Keratinocyte (primary cell): ENCODE measurements at regions not wholly inside any gene's neighbourhood (a gene's known extent, or its start where the extent isn't known, plus 50 kb on each side); places are given as distances from the start of the nearest gene placed in this dataset.

ENCODE experiments used
- DNase-seq: peaks from one replicate; pipeline ENCODE4 v3.0.0-alpha.2; 2011; ENCODE audit warnings: low read depth, missing footprints, low spot score
- FAIRE-seq: peaks from 2 replicates; lab custom pipeline; 2011; peaks lifted over from hg19 to GRCh38; lab: Jason Lieb, UNC
- H2AFZ ChIP-seq: 2 replicates; pipeline ENCODE4 v1.6.0; 2012; ENCODE audit warnings: low read length, control low read depth, inconsistent platforms; ENCODE audit not compliant: control insufficient read depth
- H3K27ac ChIP-seq: 2 replicates; pipeline ENCODE4 v1.5.1; 2011; ENCODE audit warnings: low read length; ENCODE audit not compliant: control insufficient read depth, insufficient read depth
- H3K27me3 ChIP-seq: 3 replicates; pipeline ENCODE4 v1.6.0; 2011; ENCODE audit warnings: low read length; ENCODE audit not compliant: control insufficient read depth, insufficient read depth; ENCODE audit errors: extremely low read depth
- H3K36me3 ChIP-seq, 2 experiments: 2 replicates in 1 of 2; 3 replicates in 1 of 2; pipeline ENCODE4 v1.5.1; 2011; ENCODE audit warnings: low read length in 2 of 2, mild to moderate bottlenecking in 1 of 2; ENCODE audit not compliant: control insufficient read depth in 2 of 2, insufficient read depth in 2 of 2; ENCODE audit errors: extremely low read depth in 1 of 2
- H3K4me1 ChIP-seq: 3 replicates; pipeline ENCODE4 v1.5.1; 2011; ENCODE audit warnings: low read length; ENCODE audit not compliant: control insufficient read depth, insufficient read depth; ENCODE audit errors: extremely low read depth
- H3K4me2 ChIP-seq: 3 replicates; pipeline ENCODE4 v1.6.0; 2011; ENCODE audit warnings: low read depth, low read length; ENCODE audit not compliant: control insufficient read depth, insufficient read depth; ENCODE audit errors: extremely low read depth
- H3K4me3 ChIP-seq, 3 experiments: fragments of 200-600 bp in 1 of 3; sonication (generic) in 1 of 3; 2 replicates in 2 of 3; 3 replicates in 1 of 3; pipeline ENCODE4 v1.5.1; 2011 to 2016; ENCODE audit warnings: low read length in 3 of 3, mild to moderate bottlenecking in 3 of 3, control low read depth in 2 of 3, inconsistent platforms in 1 of 3, low read depth in 1 of 3, mixed read lengths in 1 of 3, mixed run types in 1 of 3, moderate library complexity in 1 of 3; ENCODE audit not compliant: control insufficient read depth in 2 of 3, insufficient read depth in 2 of 3; ENCODE audit errors: extremely low read depth in 1 of 3
- H3K79me2 ChIP-seq: 2 replicates; pipeline ENCODE4 v1.6.0; 2012; ENCODE audit warnings: low read length; ENCODE audit not compliant: control insufficient read depth, insufficient read depth
- H3K9ac ChIP-seq: 3 replicates; pipeline ENCODE4 v1.6.0; 2011; ENCODE audit warnings: low read length; ENCODE audit not compliant: control insufficient read depth, insufficient read depth; ENCODE audit errors: extremely low read depth
- H3K9me1 ChIP-seq: 3 replicates; pipeline ENCODE4 v1.6.0; 2011; ENCODE audit warnings: low read length; ENCODE audit not compliant: control insufficient read depth, insufficient read depth; ENCODE audit errors: extremely low read depth
- H3K9me3 ChIP-seq: 2 replicates; pipeline ENCODE4 v1.5.1; 2012; ENCODE audit warnings: low read depth, low read length; ENCODE audit not compliant: control insufficient read depth
- H4K20me1 ChIP-seq: 3 replicates; pipeline ENCODE4 v1.6.0; 2011; ENCODE audit warnings: low read length; ENCODE audit not compliant: control insufficient read depth, insufficient read depth; ENCODE audit errors: extremely low read depth
- CTCF ChIP-seq, 3 experiments: IDR thresholded peaks in 1 of 3; conservative IDR thresholded peaks in 1 of 3; optimal IDR thresholded peaks in 1 of 3; 2 replicates in 2 of 3; 3 replicates in 1 of 3; pipeline versions ENCODE3 to v1.5.1; 2011; ENCODE audit warnings: low read length in 3 of 3, mild to moderate bottlenecking in 3 of 3, moderate library complexity in 2 of 3, control low read depth in 1 of 3, inconsistent platforms in 1 of 3; ENCODE audit not compliant: insufficient read depth in 2 of 3; ENCODE audit errors: extremely low read depth in 1 of 3
- EZH2 ChIP-seq: IDR thresholded peaks from one replicate; pipeline ENCODE4 v1.6.1; 2012; ENCODE audit warnings: inconsistent platforms, mild to moderate bottlenecking, low read length, moderate library complexity
- dilution Hi-C: fragments of 300-500 bp; cut with MboI; formaldehyde crosslinking; loops from one replicate; pipeline ENCODE4 v1.7.0; 2020; ENCODE audit warnings: low sequenced_read_pairs; ENCODE audit not compliant: extremely low pct_ligation_motif_present

GRCh38 chr2:22517141-22517540, 867.8 kb upstream of the KLHL29 start:
- TF ChIP-seq EZH2 (no peak), CTCF (optimal IDR thresholded peaks at IDR 0.05 in 1 of 3, IDR thresholded peaks at IDR 0.05 in 1 of 3, conservative IDR thresholded peaks at IDR 0.05 in 1 of 3; ENCODE audit: extremely low read depth in 1 of 3, insufficient read depth in 2 of 3, low read length in 3 of 3) (no peak)
- H2AFZ ChIP-seq = no peak overlapping the region
- no peaks in the 10 kb centered on the region for H3K9me3 ChIP-seq
- no peak overlapping the region for H3K27ac ChIP-seq
- H3K9me1 ChIP-seq = no peaks in the 10 kb centered on the region
- DNase-seq = no peak
- H3K9ac ChIP-seq = no peak overlapping the region
- H3K36me3 ChIP-seq = no peaks in the 10 kb centered on the region
- no peaks in the 10 kb centered on the region for H3K79me2 ChIP-seq
- no peak overlapping the region for H3K4me2 ChIP-seq
- dilution Hi-C loops = no loop called here
- FAIRE-seq = no peak
- no peak overlapping the region for H3K4me3 ChIP-seq
- no peaks in the 10 kb centered on the region for H4K20me1 ChIP-seq
- H3K4me1 ChIP-seq = no peaks in the 10 kb centered on the region
- H3K27me3 ChIP-seq = no peaks in the 10 kb centered on the region

- Histone ChIP-seq H3K27ac (no peak overlapping the region), H3K4me2 (no peak overlapping the region), H3K9ac (no peak overlapping the region), H3K9me3 (no peaks in the 10 kb centered on the region), H3K27me3 (no peaks in the 10 kb centered on the region), H3K79me2 (no peaks in the 10 kb centered on the region), H3K4me1 (no peaks in the 10 kb centered on the region), H4K20me1 (no peaks in the 10 kb centered on the region), H2AFZ (no peak overlapping the region), H3K36me3 (no peaks in the 10 kb centered on the region), H3K9me1 (no peaks in the 10 kb centered on the region), H3K4me3 (no peak overlapping the region)
- TF ChIP-seq CTCF (optimal IDR thresholded peaks at IDR 0.05 in 1 of 3, IDR thresholded peaks at IDR 0.05 in 1 of 3, conservative IDR thresholded peaks at IDR 0.05 in 1 of 3; ENCODE audit: extremely low read depth in 1 of 3, insufficient read depth in 2 of 3, low read length in 3 of 3) = no peak
- no peak for TF ChIP-seq EZH2
- dilution Hi-C loops = no loop called here
- FAIRE-seq (no peak), DNase-seq (no peak)
These were observed 866.3 kb upstream of the KLHL29 start for GRCh38 chr2:22518641-22519040.
